HepG2 (cell line): ENCODE measurements at regions not wholly inside any gene's neighbourhood (a gene's known extent, or its start where the extent isn't known, plus 50 kb on each side); places are given as distances from the start of the nearest gene placed in this dataset.

Experiments
- EZH2 ChIP-seq: conservative IDR thresholded peaks from 2 replicates; pipeline ENCODE4 v1.6.1; 2012; ENCODE audit warnings: mild to moderate bottlenecking, low read depth, low read length, moderate library complexity
- MLX ChIP-seq: IDR thresholded peaks from 2 replicates; pipeline ENCODE4 v1.6.1; 2016
- POLR2A ChIP-seq, 2 experiments: IDR thresholded peaks; 2 replicates each; pipeline ENCODE4 v1.6.1; 2011; ENCODE audit warnings: low read depth in 2 of 2, low read length in 2 of 2, mild to moderate bottlenecking in 1 of 2, moderate library complexity in 1 of 2; ENCODE audit not compliant: insufficient read depth in 1 of 2
- PTBP1 ChIP-seq: fragments of 200-400 bp; formaldehyde crosslinking; IDR thresholded peaks from 2 replicates; pipeline ENCODE4 v1.6.1; 2018; ENCODE audit warnings: low read length, low read depth; ENCODE audit not compliant: poor library complexity, severe bottlenecking
- TCF7L2 ChIP-seq: IDR thresholded peaks from 2 replicates; pipeline ENCODE4 v1.6.1; 2011; ENCODE audit warnings: mild to moderate bottlenecking, low read depth, low read length, moderate library complexity
- ZNF776 ChIP-seq: sonication (generic); formaldehyde crosslinking; IDR thresholded peaks from 2 replicates; pipeline ENCODE4 v1.4.0; 2020; ENCODE audit warnings: mild to moderate bottlenecking, missing genetic modification reagents

DNA sequence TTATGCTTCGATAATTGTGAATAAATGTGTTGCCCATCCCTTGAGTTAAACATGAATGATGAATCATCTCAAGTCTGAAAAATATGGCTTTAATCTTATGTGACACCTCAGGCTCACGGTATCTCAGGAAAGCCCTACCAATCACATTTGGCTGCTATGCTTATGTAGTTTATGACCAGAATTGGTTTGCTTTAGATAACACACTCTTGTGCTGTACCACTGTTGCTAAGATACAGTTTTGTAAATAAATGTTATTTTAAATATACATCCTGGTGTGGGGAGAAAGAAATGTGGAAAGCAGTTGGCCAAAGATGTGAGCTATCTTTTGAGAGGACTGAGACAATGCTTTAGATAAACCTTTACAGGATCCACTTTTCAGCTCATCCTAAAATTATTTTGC, 63.2 kb downstream of the NPY1R start:
- TF ChIP-seq ZNF776 (CRISPR knock-in tag): no peak
- TF ChIP-seq EZH2: no peak
- no peak for TF ChIP-seq TCF7L2
- no peak for TF ChIP-seq PTBP1
- no peak for TF ChIP-seq MLX
- no peak for TF ChIP-seq POLR2A (IDR thresholded peaks at IDR 0.05; ENCODE audit: insufficient read depth in 1 of 2, low read depth in 2 of 2, low read length in 2 of 2)
